Neural crest cell (in vitro differentiated cells): ENCODE measurements at regions not wholly inside any gene's neighbourhood (a gene's known extent, or its start where the extent isn't known, plus 50 kb on each side); places are given as distances from the start of the nearest gene placed in this dataset.

Source experiments
- DNase-seq: peaks from one replicate; pipeline ENCODE4 v3.0.0; 2021; ENCODE audit warnings: low read depth, mixed read lengths, low spot score
- H3K27ac Mint-ChIP-seq: one replicate; pipeline ENCODE4 v1.8.0; 2021; ENCODE audit warnings: mild to moderate bottlenecking, mixed read lengths; ENCODE audit not compliant: unreplicated experiment
- H3K27me3 Mint-ChIP-seq: 2 replicates; pipeline ENCODE4 v1.8.0; 2021; ENCODE audit warnings: low read depth, mild to moderate bottlenecking, mixed read lengths
- H3K36me3 Mint-ChIP-seq: 2 replicates; pipeline ENCODE4 v1.8.0; 2021; ENCODE audit warnings: low read depth, mild to moderate bottlenecking, mixed read lengths
- H3K4me1 Mint-ChIP-seq: 2 replicates; pipeline ENCODE4 v1.8.0; 2021; ENCODE audit warnings: mixed read lengths
- H3K4me3 Mint-ChIP-seq: one replicate; pipeline ENCODE4 v1.8.0; 2021; ENCODE audit warnings: mild to moderate bottlenecking, mixed read lengths
- H3K9me3 Mint-ChIP-seq: 2 replicates; pipeline ENCODE4 v1.8.0; 2021; ENCODE audit warnings: mixed read lengths
- CTCF ChIP-seq: fragments of 200-600 bp; sonication (generic); conservative IDR thresholded peaks from 2 replicates; pipeline ENCODE4 v1.5.0; 2021; ENCODE audit warnings: antibody characterized with exemption, mild to moderate bottlenecking

- Mint-ChIP-seq H3K4me1 (no peaks in the 10 kb centered on the region), H3K27me3 (no peaks in the 10 kb centered on the region), H3K4me3 (no peak overlapping the region), H3K27ac (no peak overlapping the region), H3K36me3 (no peaks in the 10 kb centered on the region), H3K9me3 (no peaks in the 10 kb centered on the region)
- no peak for TF ChIP-seq CTCF
- DNase-seq: no peak
Observed at GRCh38 chr11:37050311-37050710, 452.3 kb upstream of the RAG2 start.

GRCh38 chr11:37040921-37041320, 442.9 kb upstream of the RAG2 start:
- no peaks in the 10 kb centered on the region for H3K4me1 Mint-ChIP-seq
- H3K27me3 Mint-ChIP-seq: no peaks in the 10 kb centered on the region
- H3K9me3 Mint-ChIP-seq: no peaks in the 10 kb centered on the region
- H3K27ac Mint-ChIP-seq: no peak overlapping the region
- H3K4me3 Mint-ChIP-seq: no peak overlapping the region
- DNase-seq: no peak
- no peaks in the 10 kb centered on the region for H3K36me3 Mint-ChIP-seq
- no peak for TF ChIP-seq CTCF

GRCh38 chr11:37038911-37039310, 440.9 kb upstream of the RAG2 start:
- TF ChIP-seq CTCF: no peak
- Mint-ChIP-seq H3K9me3 (no peaks in the 10 kb centered on the region), H3K27ac (no peak overlapping the region), H3K4me3 (no peak overlapping the region), H3K36me3 (no peaks in the 10 kb centered on the region), H3K4me1 (no peaks in the 10 kb centered on the region), H3K27me3 (no peaks in the 10 kb centered on the region)
- DNase-seq: no peak

GRCh38 chr11:37026741-37027140, 428.7 kb upstream of the RAG2 start:
- H3K4me3 Mint-ChIP-seq: no peak overlapping the region
- DNase-seq: no peak
- no peak overlapping the region for H3K27ac Mint-ChIP-seq
- H3K4me1 Mint-ChIP-seq: peaks cover 23% of the 10 kb centered on the region
- no peaks in the 10 kb centered on the region for H3K36me3 Mint-ChIP-seq
- peaks cover 10% of the 10 kb centered on the region for H3K9me3 Mint-ChIP-seq
- no peak for TF ChIP-seq CTCF
- H3K27me3 Mint-ChIP-seq: no peaks in the 10 kb centered on the region

GRCh38 chr11:37026326-37026725, 428.3 kb upstream of the RAG2 start:
- no peaks in the 10 kb centered on the region for H3K36me3 Mint-ChIP-seq
- no peak overlapping the region for H3K27ac Mint-ChIP-seq
- H3K4me1 Mint-ChIP-seq: peaks cover 23% of the 10 kb centered on the region
- DNase-seq: no peak
- TF ChIP-seq CTCF: no peak
- peaks cover 8% of the 10 kb centered on the region for H3K9me3 Mint-ChIP-seq
- no peak overlapping the region for H3K4me3 Mint-ChIP-seq
- H3K27me3 Mint-ChIP-seq: no peaks in the 10 kb centered on the region

- no peak for TF ChIP-seq CTCF
- Mint-ChIP-seq H3K27ac (no peak overlapping the region), H3K4me3 (no peak overlapping the region), H3K27me3 (no peaks in the 10 kb centered on the region), H3K36me3 (no peaks in the 10 kb centered on the region), H3K4me1 (no peaks in the 10 kb centered on the region), H3K9me3 (peaks cover 3% of the 10 kb centered on the region)
- no peak for DNase-seq
Observed at GRCh38 chr11:37006563-37006962, 408.5 kb upstream of the RAG2 start.
